GM12865 (cell line): ENCODE measurements at regions not wholly inside any gene's neighbourhood (a gene's known extent, or its start where the extent isn't known, plus 50 kb on each side); places are given as distances from the start of the nearest gene placed in this dataset.

Source experiments
- DNase-seq: peaks from one replicate; pipeline ENCODE4 v3.0.0; 2010; ENCODE audit warnings: low read depth
- H3K4me3 ChIP-seq: 2 replicates; pipeline ENCODE4 v1.5.1; 2011; ENCODE audit warnings: mild to moderate bottlenecking, low read depth, low read length, control low read depth
- TF ChIP-seq, protein P1 (sequence below): IDR thresholded peaks from 2 replicates; pipeline ENCODE4 v1.5.1; 2011; ENCODE audit warnings: low read length, control low read depth, low read depth, inconsistent platforms; ENCODE audit not compliant: insufficient read depth; ENCODE audit errors: missing control alignments

DNA sequence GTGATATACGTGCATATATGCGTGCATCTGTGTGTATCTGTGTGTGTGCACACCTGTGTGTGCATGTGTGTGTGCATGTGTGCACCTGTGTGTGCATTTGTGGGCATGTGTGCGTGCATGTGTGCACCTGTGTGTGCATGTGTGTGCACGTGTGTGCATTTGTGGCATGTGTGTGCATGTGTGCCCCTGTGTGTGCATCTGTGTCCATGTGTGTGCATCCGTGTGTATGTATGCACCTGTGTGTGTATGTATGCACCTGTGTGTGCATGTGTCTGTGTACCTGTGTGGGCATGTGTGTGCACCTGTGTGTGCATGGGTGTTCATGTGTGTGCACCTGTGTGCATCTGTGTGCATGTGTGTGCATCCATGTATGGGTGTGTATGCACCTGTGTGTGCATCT, 167.8 kb upstream of the SFSWAP start:
- no peak for DNase-seq
- H3K4me3 ChIP-seq, result no peak overlapping the region
- TF ChIP-seq, protein P1, sequence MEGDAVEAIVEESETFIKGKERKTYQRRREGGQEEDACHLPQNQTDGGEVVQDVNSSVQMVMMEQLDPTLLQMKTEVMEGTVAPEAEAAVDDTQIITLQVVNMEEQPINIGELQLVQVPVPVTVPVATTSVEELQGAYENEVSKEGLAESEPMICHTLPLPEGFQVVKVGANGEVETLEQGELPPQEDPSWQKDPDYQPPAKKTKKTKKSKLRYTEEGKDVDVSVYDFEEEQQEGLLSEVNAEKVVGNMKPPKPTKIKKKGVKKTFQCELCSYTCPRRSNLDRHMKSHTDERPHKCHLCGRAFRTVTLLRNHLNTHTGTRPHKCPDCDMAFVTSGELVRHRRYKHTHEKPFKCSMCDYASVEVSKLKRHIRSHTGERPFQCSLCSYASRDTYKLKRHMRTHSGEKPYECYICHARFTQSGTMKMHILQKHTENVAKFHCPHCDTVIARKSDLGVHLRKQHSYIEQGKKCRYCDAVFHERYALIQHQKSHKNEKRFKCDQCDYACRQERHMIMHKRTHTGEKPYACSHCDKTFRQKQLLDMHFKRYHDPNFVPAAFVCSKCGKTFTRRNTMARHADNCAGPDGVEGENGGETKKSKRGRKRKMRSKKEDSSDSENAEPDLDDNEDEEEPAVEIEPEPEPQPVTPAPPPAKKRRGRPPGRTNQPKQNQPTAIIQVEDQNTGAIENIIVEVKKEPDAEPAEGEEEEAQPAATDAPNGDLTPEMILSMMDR, result no peak

GRCh38 chr12:131547555-131547954, 163.3 kb upstream of the SFSWAP start:
- H3K4me3 ChIP-seq, result no peak overlapping the region
- TF ChIP-seq, protein P1, result no peak
- no peak for DNase-seq

- no peak overlapping the region for H3K4me3 ChIP-seq
- no peak for DNase-seq
- TF ChIP-seq, protein P1, result no peak
These were observed 160.8 kb upstream of the SFSWAP start for GRCh38 chr12:131550121-131550520.

- TF ChIP-seq, protein P1, result no peak
- no peak for DNase-seq
- no peak overlapping the region for H3K4me3 ChIP-seq
These were observed 159.0 kb upstream of the SFSWAP start for GRCh38 chr12:131551675-131552491.

DNA sequence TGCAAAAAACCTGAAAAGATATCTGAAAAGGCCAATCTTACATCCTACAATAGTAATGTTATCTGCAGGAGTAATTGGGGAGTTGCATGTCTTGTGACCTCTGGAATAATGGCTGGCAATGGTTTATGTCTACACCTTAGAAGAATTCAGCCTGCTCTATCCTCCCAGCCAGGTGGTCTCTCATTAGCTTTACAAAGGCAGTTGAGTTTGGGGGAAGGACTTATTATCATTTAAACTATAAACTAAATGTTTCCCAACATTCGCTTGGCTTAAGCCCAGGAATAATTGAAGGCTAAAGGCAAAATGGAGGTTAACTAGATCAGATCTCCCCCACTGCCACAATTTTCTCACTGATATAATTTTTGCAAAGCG, 158.4 kb upstream of the SFSWAP start:
- no peak for DNase-seq
- TF ChIP-seq, protein P1, result no peak
- H3K4me3 ChIP-seq, result no peak overlapping the region

GRCh38 chr12:131553096-131553777, 157.7 kb upstream of the SFSWAP start:
- no peak for DNase-seq
- no peak overlapping the region for H3K4me3 ChIP-seq
- TF ChIP-seq, protein P1, result no peak
